PC-9 (cell line): ENCODE measurements at regions not wholly inside any gene's neighbourhood (a gene's known extent, or its start where the extent isn't known, plus 50 kb on each side); places are given as distances from the start of the nearest gene placed in this dataset.

Experiments
- BruUV-seq: library from RNA; stranded (reverse); fragments of 400-500 nt; replicated peaks from 2 replicates; lab custom pipeline; 2021; lab: Mats Ljungman, UMichigan
- CTCF ChIA-PET: fragments of 300-600 bp; sonication (Branson Sonifier 250); formaldehyde crosslinking; loops from one replicate; lab custom pipeline; 2022; ENCODE audit warnings: antibody characterized with exemption; lab: Charles Lee
- POLR2A ChIA-PET: fragments of 300-600 bp; sonication (Branson Sonifier 250); formaldehyde crosslinking; loops from one replicate; lab custom pipeline; 2022; ENCODE audit warnings: antibody characterized with exemption; ENCODE audit not compliant: unreplicated experiment; lab: Charles Lee
- DNase-seq, 2 experiments: peaks; one replicate each; pipeline versions ENCODE4 v3.0.0 to v3.0.0-alpha.2; 2015 to 2022; ENCODE audit warnings: mixed read lengths in 1 of 2
- H2AFZ ChIP-seq: fragments of 200-600 bp; sonication (generic); 2 replicates; pipeline ENCODE4 v1.8.1; 2017; ENCODE audit warnings: antibody characterized with exemption
- H3F3A ChIP-seq: fragments of 200-600 bp; sonication (generic); 2 replicates; pipeline ENCODE4 v1.8.1; 2017; ENCODE audit warnings: antibody characterized with exemption, mild to moderate bottlenecking, low read depth; ENCODE audit not compliant: insufficient read depth
- H3K27ac ChIP-seq: fragments of 200-600 bp; sonication (generic); 2 replicates; pipeline ENCODE4 v1.6.1; 2016; ENCODE audit warnings: mixed run types
- H3K27me3 ChIP-seq: fragments of 200-600 bp; sonication (generic); 2 replicates; pipeline ENCODE4 v1.6.1; 2016; ENCODE audit warnings: low read depth, mixed run types; ENCODE audit not compliant: insufficient read depth
- H3K36me3 ChIP-seq: fragments of 200-600 bp; sonication (generic); 2 replicates; pipeline ENCODE4 v1.6.1; 2016; ENCODE audit warnings: low read depth, mixed run types
- H3K4me1 ChIP-seq: fragments of 200-600 bp; sonication (generic); replicated peaks from 2 replicates; pipeline ENCODE4 v1.6.1; 2016; ENCODE audit warnings: mixed run types; ENCODE audit not compliant: insufficient read depth
- H3K4me2 ChIP-seq: fragments of 200-600 bp; sonication (generic); 2 replicates; pipeline ENCODE4 v1.6.1; 2017; ENCODE audit warnings: mixed run types
- H3K4me3 ChIP-seq: fragments of 200-600 bp; sonication (generic); 2 replicates; pipeline ENCODE4 v1.6.1; 2016; ENCODE audit warnings: mixed run types
- H3K79me2 ChIP-seq: fragments of 200-600 bp; sonication (generic); 2 replicates; pipeline ENCODE4 v1.6.1; 2017; ENCODE audit warnings: low read depth, mixed run types
- H3K9me2 ChIP-seq: fragments of 200-600 bp; sonication (generic); 2 replicates; pipeline ENCODE4 v1.8.1; 2017; ENCODE audit warnings: mild to moderate bottlenecking; ENCODE audit not compliant: insufficient read depth
- H3K9me3 ChIP-seq: fragments of 200-600 bp; sonication (generic); 2 replicates; pipeline ENCODE4 v1.8.1; 2016; ENCODE audit warnings: low read depth; ENCODE audit not compliant: insufficient read depth
- H4K20me1 ChIP-seq: fragments of 200-600 bp; sonication (generic); 2 replicates; pipeline ENCODE4 v1.8.1; 2017; ENCODE audit not compliant: insufficient read depth
- CTCF ChIP-seq: fragments of 200-600 bp; sonication (generic); conservative IDR thresholded peaks from 2 replicates; pipeline ENCODE4 v1.6.1; 2017; ENCODE audit warnings: mixed run types, antibody characterized with exemption, mild to moderate bottlenecking, moderate library complexity
- EZH2 ChIP-seq: fragments of 200-600 bp; sonication (generic); IDR thresholded peaks from 2 replicates; pipeline ENCODE4 v1.8.0; 2017; ENCODE audit warnings: antibody characterized with exemption, low read depth
- intact Hi-C: fragments of 100-400 bp; cut with micrococcal nuclease; formaldehyde crosslinking; loops from one replicate; pipeline ENCODE4 v1.10.0; 2022; ENCODE audit not compliant: unreplicated experiment

- Histone ChIP-seq H3K4me3 (no peak overlapping the region), H2AFZ (no peak overlapping the region), H4K20me1 (no peaks in the 10 kb centered on the region), H3K4me2 (no peak overlapping the region), H3K79me2 (no peaks in the 10 kb centered on the region), H3K9me3 (no peaks in the 10 kb centered on the region), H3K4me1 (no peaks in the 10 kb centered on the region), H3K27me3 (no peaks in the 10 kb centered on the region), H3K9me2 (no peaks in the 10 kb centered on the region), H3F3A (no peaks in the 10 kb centered on the region), H3K27ac (no peak overlapping the region), H3K36me3 (no peaks in the 10 kb centered on the region)
- intact Hi-C loops: no loop called here
- ChIA-PET CTCF (no interaction called here), POLR2A (interaction anchor here (0.6 kb wide), 1 partner anchor 1494 kb away, joined by 3 read pairs; no protein-coding TSS in a partner anchor)
- no peak for DNase-seq
- TF ChIP-seq EZH2 (no peak), CTCF (no peak)
- no TSS peak for BruUV-seq
Measured at GRCh38 chr14:37813732-37814131, 218.3 kb downstream of the TTC6 start.

- TF ChIP-seq EZH2: no peak
- TF ChIP-seq CTCF: no peak
- no TSS peak for BruUV-seq
Measured at GRCh38 chr14:37816135-37816534, 220.7 kb downstream of the TTC6 start.

DNA sequence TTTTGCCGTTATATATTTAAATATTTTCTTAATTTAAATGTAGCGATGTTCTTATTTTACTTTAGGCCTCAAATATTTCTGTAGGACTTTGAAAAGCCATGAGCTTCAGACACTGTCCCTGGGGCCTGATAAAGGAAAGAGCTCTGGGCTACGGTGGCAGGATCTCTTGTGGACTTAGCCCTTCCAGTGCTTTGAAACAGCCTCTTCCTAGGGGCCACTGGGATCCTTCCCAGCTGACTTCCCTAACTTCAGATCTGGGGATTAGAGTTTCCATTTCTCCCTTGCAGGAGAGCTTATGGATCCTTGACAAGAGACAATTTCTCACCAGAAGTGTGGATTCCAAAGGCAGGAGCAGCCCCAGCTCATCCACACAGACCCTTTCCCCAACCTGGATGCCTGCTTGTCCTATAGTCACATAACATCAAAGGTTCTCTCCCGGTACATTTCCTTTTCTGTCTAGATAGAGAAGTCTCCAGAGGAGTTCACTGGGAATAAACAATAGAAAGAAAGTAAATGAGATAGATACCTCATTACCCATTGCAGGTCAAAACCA, 221.4 kb downstream of the TTC6 start:
- Histone ChIP-seq H3K4me2 (no peak overlapping the region), H3K9me2 (no peaks in the 10 kb centered on the region), H3K9me3 (no peaks in the 10 kb centered on the region), H2AFZ (no peak overlapping the region), H3K4me1 (peaks cover 4% of the 10 kb centered on the region; the same call in 1 of the 2 replicates), H3K36me3 (no peaks in the 10 kb centered on the region), H4K20me1 (no peaks in the 10 kb centered on the region), H3K79me2 (no peaks in the 10 kb centered on the region), H3K27ac (no peak overlapping the region), H3K27me3 (no peaks in the 10 kb centered on the region), H3F3A (no peaks in the 10 kb centered on the region), H3K4me3 (no peak overlapping the region)
- no peak for DNase-seq
- TF ChIP-seq CTCF (no peak), EZH2 (no peak)
- BruUV-seq: no TSS peak
- intact Hi-C loops: no loop called here
- CTCF ChIA-PET: no interaction called here
- POLR2A ChIA-PET: no interaction called here

More at GRCh38 chr14:37816135-37816534, 220.7 kb downstream of the TTC6 start:
- H3K9me3 ChIP-seq: no peaks in the 10 kb centered on the region
- no peak overlapping the region for H3K27ac ChIP-seq
- no peaks in the 10 kb centered on the region for H4K20me1 ChIP-seq
- ChIA-PET POLR2A (no interaction called here), CTCF (no interaction called here)
- no peaks in the 10 kb centered on the region for H3F3A ChIP-seq
- H2AFZ ChIP-seq: no peak overlapping the region
- no peak overlapping the region for H3K4me3 ChIP-seq
- no peaks in the 10 kb centered on the region for H3K79me2 ChIP-seq
- no peaks in the 10 kb centered on the region for H3K27me3 ChIP-seq
- H3K9me2 ChIP-seq: no peaks in the 10 kb centered on the region
- no peak for DNase-seq
- H3K4me2 ChIP-seq: no peak overlapping the region
- no peaks in the 10 kb centered on the region for H3K36me3 ChIP-seq
- intact Hi-C loops: no loop called here
- peaks cover 4% of the 10 kb centered on the region; the same call in 1 of the 2 replicates for H3K4me1 ChIP-seq
